Effector memory CD8-positive, alpha-beta T cell (primary cell): ENCODE measurements at regions not wholly inside any gene's neighbourhood (a gene's known extent, or its start where the extent isn't known, plus 50 kb on each side); places are given as distances from the start of the nearest gene placed in this dataset.

Experiments used
- ATAC-seq: fragments of 150-1000 bp; cut with Tn5 transposase; replicated peaks from 2 replicates; pipeline ENCODE4 v1.10.0; 2021; ENCODE audit warnings: mild to moderate bottlenecking, moderate library complexity
- DNase-seq, 3 experiments: peaks; one replicate each; pipeline ENCODE4 v3.0.0; 2021
- H3K27ac Mint-ChIP-seq, 2 donors: one replicate each; pipeline ENCODE4 v1.8.0; 2022; ENCODE audit warnings: mild to moderate bottlenecking in 2 of 2, mixed read lengths in 2 of 2, moderate library complexity in 2 of 2
- H3K27me3 Mint-ChIP-seq, 2 donors: one replicate each; pipeline ENCODE4 v1.8.0; 2022; ENCODE audit warnings: mixed read lengths in 2 of 2
- H3K36me3 Mint-ChIP-seq: one replicate; pipeline ENCODE4 v1.8.0; 2022; ENCODE audit warnings: mild to moderate bottlenecking, moderate library complexity, mixed read lengths; ENCODE audit not compliant: insufficient read depth
- H3K4me1 Mint-ChIP-seq, 2 donors: one replicate each; pipeline ENCODE4 v1.8.0; 2022; ENCODE audit warnings: low read depth in 2 of 2, mixed read lengths in 2 of 2
- H3K4me3 Mint-ChIP-seq, 2 donors: one replicate each; pipeline ENCODE4 v1.8.0; 2022; ENCODE audit warnings: mild to moderate bottlenecking in 2 of 2, mixed read lengths in 2 of 2, moderate library complexity in 2 of 2
- H3K9me3 Mint-ChIP-seq, 2 donors: one replicate each; pipeline ENCODE4 v1.8.0; 2022; ENCODE audit warnings: mixed read lengths in 2 of 2

- Mint-ChIP-seq H3K4me1 (no peaks in the 10 kb centered on the region), H3K9me3 (peaks cover 9 to 17% of the 10 kb centered on the region in 2 donors), H3K4me3 (no peak overlapping the region), H3K27ac (no peak overlapping the region), H3K36me3 (no peaks in the 10 kb centered on the region), H3K27me3 (no peaks in the 10 kb centered on the region)
- no peak for ATAC-seq
- DNase-seq, result no peak
Observed at GRCh38 chr13:81714513-81714912, 1373.6 kb upstream of the SPRY2 start.

DNA sequence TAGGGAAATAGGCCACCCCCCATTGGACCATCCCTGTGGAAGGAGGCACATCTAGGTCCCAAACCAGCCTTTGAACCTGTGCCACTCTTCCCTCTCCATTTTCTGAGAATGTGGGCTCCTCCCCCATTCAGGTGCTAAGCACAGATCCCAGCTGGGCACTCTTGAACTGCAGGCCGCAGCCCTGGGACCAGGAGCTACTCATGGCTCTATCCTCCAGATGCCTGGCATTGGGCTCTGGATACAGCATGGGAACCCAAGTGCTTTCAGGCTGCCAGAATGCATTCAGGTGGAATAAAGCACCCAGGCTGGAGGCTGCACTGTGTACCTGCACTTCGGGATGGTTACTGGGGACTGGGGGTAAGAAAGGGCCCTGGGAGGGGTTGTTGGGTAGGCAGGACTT lies 1372.3 kb upstream of the SPRY2 start:
- no peaks in the 10 kb centered on the region for H3K4me1 Mint-ChIP-seq
- no peak overlapping the region for H3K27ac Mint-ChIP-seq
- DNase-seq, result no peak
- H3K36me3 Mint-ChIP-seq, result no peaks in the 10 kb centered on the region
- ATAC-seq, result no peak
- no peak overlapping the region for H3K4me3 Mint-ChIP-seq
- no peaks in the 10 kb centered on the region for H3K27me3 Mint-ChIP-seq
- peaks cover 11 to 25% of the 10 kb centered on the region in 2 donors for H3K9me3 Mint-ChIP-seq

- peaks cover 0 to 4% of the 10 kb centered on the region in 2 donors for H3K9me3 Mint-ChIP-seq
- no peak overlapping the region for H3K27ac Mint-ChIP-seq
- H3K36me3 Mint-ChIP-seq, result peaks cover 3% of the 10 kb centered on the region
- H3K27me3 Mint-ChIP-seq, result no peaks in the 10 kb centered on the region
- ATAC-seq (no peak), DNase-seq (no peak)
- no peak overlapping the region for H3K4me3 Mint-ChIP-seq
- H3K4me1 Mint-ChIP-seq, result no peaks in the 10 kb centered on the region
Observed at GRCh38 chr13:81697826-81698225, 1356.9 kb upstream of the SPRY2 start.

- Mint-ChIP-seq H3K9me3 (peaks cover 0 to 12% of the 10 kb centered on the region in 2 donors), H3K36me3 (no peaks in the 10 kb centered on the region), H3K4me3 (no peak overlapping the region), H3K27me3 (no peaks in the 10 kb centered on the region), H3K4me1 (no peaks in the 10 kb centered on the region), H3K27ac (no peak overlapping the region)
- ATAC-seq (no peak), DNase-seq (no peak)
Observed at GRCh38 chr13:81686877-81687276, 1346.0 kb upstream of the SPRY2 start.

DNA sequence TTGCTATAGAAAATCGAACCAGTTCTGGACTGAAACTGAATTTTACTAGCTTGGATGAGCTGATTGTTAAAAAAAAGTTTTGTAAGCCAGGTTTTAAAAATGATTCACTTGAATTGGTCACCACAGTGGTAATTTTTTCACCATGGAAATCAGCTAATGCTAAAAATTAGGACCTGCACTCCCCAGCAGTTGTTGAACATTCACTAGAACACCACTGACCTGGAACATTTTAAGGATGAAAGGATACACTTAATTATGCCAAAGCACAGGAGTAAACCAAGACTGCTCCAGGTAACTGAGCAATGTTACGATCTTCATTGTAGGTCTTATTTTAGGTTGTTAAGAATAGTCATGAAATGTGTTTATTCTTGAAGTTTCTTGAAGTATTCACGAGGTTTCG lies 1342.6 kb upstream of the SPRY2 start:
- DNase-seq (no peak), ATAC-seq (no peak)
- H3K4me3 Mint-ChIP-seq, result no peak overlapping the region
- H3K27ac Mint-ChIP-seq, result no peak overlapping the region
- H3K4me1 Mint-ChIP-seq, result no peaks in the 10 kb centered on the region
- peaks cover 0 to 9% of the 10 kb centered on the region in 2 donors for H3K9me3 Mint-ChIP-seq
- H3K27me3 Mint-ChIP-seq, result no peaks in the 10 kb centered on the region
- no peaks in the 10 kb centered on the region for H3K36me3 Mint-ChIP-seq

GRCh38 chr13:81682081-81682630 lies 1341.2 kb upstream of the SPRY2 start:
- DNase-seq, result no peak
- Mint-ChIP-seq H3K9me3 (peaks cover 0 to 9% of the 10 kb centered on the region in 2 donors), H3K4me1 (no peaks in the 10 kb centered on the region), H3K36me3 (no peaks in the 10 kb centered on the region), H3K27me3 (no peaks in the 10 kb centered on the region), H3K4me3 (no peak overlapping the region), H3K27ac (no peak overlapping the region)
- ATAC-seq, result no peak

- no peak overlapping the region for H3K27ac Mint-ChIP-seq
- H3K4me1 Mint-ChIP-seq, result no peaks in the 10 kb centered on the region
- no peaks in the 10 kb centered on the region for H3K27me3 Mint-ChIP-seq
- H3K9me3 Mint-ChIP-seq, result peaks cover 0 to 3% of the 10 kb centered on the region in 2 donors
- H3K4me3 Mint-ChIP-seq, result no peak overlapping the region
- H3K36me3 Mint-ChIP-seq, result no peaks in the 10 kb centered on the region
- DNase-seq, result no peak
- ATAC-seq, result no peak
Observed at GRCh38 chr13:81677857-81678256, 1336.9 kb upstream of the SPRY2 start.

DNA sequence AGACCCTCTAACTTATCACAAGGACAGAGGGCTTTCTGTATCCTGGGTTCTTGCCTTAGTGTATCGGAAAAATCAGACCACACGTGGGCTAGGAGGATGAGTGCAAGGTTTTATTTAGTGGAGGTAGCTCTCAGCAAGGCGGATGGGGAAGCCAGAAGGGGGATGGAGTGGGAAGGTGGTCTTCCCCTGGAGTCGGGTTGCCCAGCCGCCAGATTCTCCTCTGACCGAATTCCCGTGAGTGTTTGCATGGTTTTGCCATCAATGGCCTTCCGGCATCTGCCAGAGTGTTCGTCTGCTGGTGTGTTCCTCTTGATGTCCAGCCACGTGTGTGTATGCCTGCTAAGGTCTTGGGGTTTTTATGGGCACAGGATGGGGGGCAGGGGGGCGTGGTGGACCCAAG lies 1335.1 kb upstream of the SPRY2 start:
- no peaks in the 10 kb centered on the region for H3K27me3 Mint-ChIP-seq
- no peaks in the 10 kb centered on the region for H3K36me3 Mint-ChIP-seq
- no peak overlapping the region for H3K27ac Mint-ChIP-seq

DNA sequence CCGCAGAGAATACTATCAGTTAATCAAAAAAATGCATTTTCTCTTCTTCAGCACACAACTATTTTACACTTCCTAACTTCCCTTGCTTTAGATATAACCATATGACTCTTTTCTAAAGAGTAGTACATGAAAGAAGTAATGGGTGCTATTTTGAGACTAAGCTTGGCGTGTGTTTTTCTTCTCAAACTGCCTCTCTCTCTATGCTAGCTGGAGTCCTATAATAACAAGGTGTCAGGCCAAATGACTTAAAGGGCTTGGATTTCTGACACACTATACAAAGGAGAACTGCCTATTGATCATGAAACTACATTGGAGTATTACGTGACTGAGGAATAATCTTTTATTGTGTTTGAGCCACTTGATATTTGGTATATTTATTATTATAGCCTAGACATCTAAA lies 1330.1 kb upstream of the SPRY2 start:
- H3K36me3 Mint-ChIP-seq, result no peaks in the 10 kb centered on the region
- H3K27ac Mint-ChIP-seq, result no peak overlapping the region
- no peak for ATAC-seq
- H3K4me1 Mint-ChIP-seq, result no peaks in the 10 kb centered on the region
- no peaks in the 10 kb centered on the region for H3K27me3 Mint-ChIP-seq
- H3K4me3 Mint-ChIP-seq, result no peak overlapping the region
- no peak for DNase-seq
- peaks cover 3 to 13% of the 10 kb centered on the region in 2 donors for H3K9me3 Mint-ChIP-seq

More for the DNA sequence above, 1335.1 kb upstream of the SPRY2 start:
- no peak overlapping the region for H3K4me3 Mint-ChIP-seq
- no peak for ATAC-seq
- H3K9me3 Mint-ChIP-seq, result peaks cover 0 to 3% of the 10 kb centered on the region in 2 donors
- no peak for DNase-seq
- no peaks in the 10 kb centered on the region for H3K4me1 Mint-ChIP-seq

GRCh38 chr13:81670048-81670447 lies 1329.1 kb upstream of the SPRY2 start:
- Mint-ChIP-seq H3K4me3 (no peak overlapping the region), H3K9me3 (peaks cover 3 to 13% of the 10 kb centered on the region in 2 donors), H3K27me3 (no peaks in the 10 kb centered on the region), H3K27ac (no peak overlapping the region), H3K4me1 (no peaks in the 10 kb centered on the region), H3K36me3 (no peaks in the 10 kb centered on the region)
- DNase-seq (no peak), ATAC-seq (no peak)

DNA sequence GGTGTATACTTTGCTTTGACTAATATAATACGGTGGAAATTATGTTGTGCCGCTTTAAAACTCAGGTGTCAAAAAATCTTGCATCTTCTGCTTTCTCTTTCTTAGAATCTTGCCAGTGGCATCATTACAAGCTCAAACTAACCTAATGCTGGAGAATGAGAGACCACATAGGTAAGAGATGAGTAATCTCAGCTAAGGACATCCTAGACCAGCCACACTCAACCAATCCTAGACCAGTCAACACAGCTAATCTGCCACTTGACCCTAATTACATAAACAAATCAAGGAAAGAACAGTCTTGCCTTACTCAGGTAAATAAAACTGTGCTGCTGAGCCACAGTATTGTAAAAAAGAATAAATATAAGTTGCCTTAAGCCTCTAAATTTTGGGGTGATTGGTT lies 1323.9 kb upstream of the SPRY2 start:
- ATAC-seq, result no peak
- Mint-ChIP-seq H3K27ac (no peak overlapping the region), H3K4me3 (no peak overlapping the region), H3K9me3 (peaks cover 1 to 9% of the 10 kb centered on the region in 2 donors), H3K4me1 (no peaks in the 10 kb centered on the region), H3K36me3 (no peaks in the 10 kb centered on the region), H3K27me3 (no peaks in the 10 kb centered on the region)
- DNase-seq, result no peak

DNA sequence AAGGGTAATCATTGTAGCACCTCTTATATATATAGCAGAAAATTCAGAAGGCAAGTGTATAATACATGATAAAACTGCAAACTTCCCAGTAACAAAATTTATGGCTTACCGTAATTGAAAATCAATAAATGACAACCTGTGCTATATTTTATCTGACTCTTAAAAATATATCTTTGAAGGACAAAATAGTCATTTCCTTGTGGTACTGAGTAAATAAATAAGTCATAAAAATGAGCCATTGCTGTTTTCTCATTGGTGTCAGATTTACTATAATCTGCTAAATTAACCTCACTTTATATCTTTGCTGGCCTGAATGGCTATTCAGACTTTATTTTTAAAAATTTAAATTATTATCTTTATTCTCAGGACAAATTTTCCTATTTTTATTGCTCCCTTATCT lies 1319.1 kb upstream of the SPRY2 start:
- Mint-ChIP-seq H3K9me3 (peaks cover 5 to 15% of the 10 kb centered on the region in 2 donors), H3K4me1 (no peaks in the 10 kb centered on the region), H3K27ac (no peak overlapping the region), H3K36me3 (peaks cover 5% of the 10 kb centered on the region), H3K4me3 (no peak overlapping the region), H3K27me3 (no peaks in the 10 kb centered on the region)
- DNase-seq (no peak), ATAC-seq (no peak)

- peaks cover 5 to 15% of the 10 kb centered on the region in 2 donors for H3K9me3 Mint-ChIP-seq
- ATAC-seq, result no peak
- no peak overlapping the region for H3K27ac Mint-ChIP-seq
- H3K4me1 Mint-ChIP-seq, result no peaks in the 10 kb centered on the region
- peaks cover 5% of the 10 kb centered on the region for H3K36me3 Mint-ChIP-seq
- H3K27me3 Mint-ChIP-seq, result no peaks in the 10 kb centered on the region
- no peak for DNase-seq
- no peak overlapping the region for H3K4me3 Mint-ChIP-seq
Observed at GRCh38 chr13:81658598-81659370, 1317.9 kb upstream of the SPRY2 start.

DNA sequence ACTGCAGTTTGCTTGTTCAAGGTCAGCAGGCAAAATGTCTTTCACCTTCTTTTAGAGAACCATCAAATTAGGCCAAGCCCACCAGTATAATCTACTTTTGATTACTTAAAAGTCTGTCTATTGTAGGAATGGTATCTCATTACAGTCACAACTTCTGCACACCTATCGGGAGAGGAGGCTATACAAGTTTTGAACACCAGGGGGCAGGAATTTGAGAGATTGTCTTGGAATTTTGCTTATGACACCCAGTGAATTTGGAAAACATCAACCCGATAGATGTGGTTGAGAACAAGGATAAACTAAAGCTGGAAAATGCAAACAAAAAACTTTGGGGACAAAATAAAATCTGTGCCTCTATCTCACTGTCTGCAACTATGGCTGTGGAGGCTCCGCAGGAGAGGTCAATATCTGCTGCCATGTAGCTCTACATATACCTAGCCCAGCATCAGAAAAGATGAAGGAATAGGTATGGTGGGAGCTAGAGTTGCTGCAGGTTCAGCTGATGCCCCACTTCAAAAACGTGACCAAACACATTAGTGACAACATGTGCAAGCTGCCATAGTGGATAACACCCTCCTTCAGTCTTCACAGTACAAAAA lies 1299.2 kb upstream of the SPRY2 start:
- DNase-seq (no peak), ATAC-seq (no peak)
- H3K9me3 Mint-ChIP-seq, result peaks cover 3 to 6% of the 10 kb centered on the region in 2 donors
- H3K27me3 Mint-ChIP-seq, result no peaks in the 10 kb centered on the region
- no peaks in the 10 kb centered on the region for H3K4me1 Mint-ChIP-seq
- H3K36me3 Mint-ChIP-seq, result no peaks in the 10 kb centered on the region
- no peak overlapping the region for H3K4me3 Mint-ChIP-seq
- H3K27ac Mint-ChIP-seq, result no peak overlapping the region
